ENCODE measurements at regions not wholly inside any gene's neighbourhood (a gene's known extent, or its start where the extent isn't known, plus 50 kb on each side); places are given as distances from the start of the nearest gene placed in this dataset.

DNA sequence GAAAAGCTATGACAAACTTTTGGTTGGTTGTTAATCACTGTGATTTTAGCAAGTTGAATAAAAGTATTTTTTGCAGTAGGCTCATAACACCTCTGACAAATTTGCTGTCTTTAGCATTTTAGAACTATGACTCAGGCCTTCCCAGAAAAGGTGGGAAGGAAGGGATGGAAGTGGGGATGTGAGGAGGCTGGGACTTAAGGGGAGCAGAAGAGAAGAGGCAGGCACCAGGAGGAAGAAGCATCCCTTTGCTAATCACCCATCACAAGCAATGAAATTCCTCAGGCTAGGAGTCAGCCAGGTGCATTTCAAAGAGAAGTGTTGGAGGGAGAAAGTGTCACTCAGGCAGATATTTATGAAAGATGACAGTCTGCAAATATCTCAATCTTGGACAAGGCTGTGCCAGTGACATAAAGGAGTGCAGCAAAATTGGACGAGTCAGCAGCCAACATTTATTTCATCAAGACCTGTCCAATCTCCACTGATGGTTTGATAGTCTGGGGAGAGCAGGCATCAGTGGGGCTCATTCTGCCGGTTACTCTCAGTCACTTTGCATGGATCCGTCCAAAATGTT, 337.3 kb upstream of the ARRDC4 start:
- TF ChIP-seq EP300 (IDR thresholded peaks at IDR 0.05): no peak
- TF ChIP-seq, protein P1, sequence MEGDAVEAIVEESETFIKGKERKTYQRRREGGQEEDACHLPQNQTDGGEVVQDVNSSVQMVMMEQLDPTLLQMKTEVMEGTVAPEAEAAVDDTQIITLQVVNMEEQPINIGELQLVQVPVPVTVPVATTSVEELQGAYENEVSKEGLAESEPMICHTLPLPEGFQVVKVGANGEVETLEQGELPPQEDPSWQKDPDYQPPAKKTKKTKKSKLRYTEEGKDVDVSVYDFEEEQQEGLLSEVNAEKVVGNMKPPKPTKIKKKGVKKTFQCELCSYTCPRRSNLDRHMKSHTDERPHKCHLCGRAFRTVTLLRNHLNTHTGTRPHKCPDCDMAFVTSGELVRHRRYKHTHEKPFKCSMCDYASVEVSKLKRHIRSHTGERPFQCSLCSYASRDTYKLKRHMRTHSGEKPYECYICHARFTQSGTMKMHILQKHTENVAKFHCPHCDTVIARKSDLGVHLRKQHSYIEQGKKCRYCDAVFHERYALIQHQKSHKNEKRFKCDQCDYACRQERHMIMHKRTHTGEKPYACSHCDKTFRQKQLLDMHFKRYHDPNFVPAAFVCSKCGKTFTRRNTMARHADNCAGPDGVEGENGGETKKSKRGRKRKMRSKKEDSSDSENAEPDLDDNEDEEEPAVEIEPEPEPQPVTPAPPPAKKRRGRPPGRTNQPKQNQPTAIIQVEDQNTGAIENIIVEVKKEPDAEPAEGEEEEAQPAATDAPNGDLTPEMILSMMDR (IDR thresholded peaks at IDR 0.05): no peak
- TF ChIP-seq POLR2A (IDR thresholded peaks at IDR 0.05): no peak
- no peaks in the 10 kb centered on the region for H3K36me3 ChIP-seq
- H3K4me1 ChIP-seq: no peaks in the 10 kb centered on the region
- H3K27ac ChIP-seq: no peak overlapping the region
- H3K27me3 ChIP-seq: no peaks in the 10 kb centered on the region
- DNase-seq (ENCODE audit: low spot score in 2 of 2): no peak
- H3K9me3 ChIP-seq: no peaks in the 10 kb centered on the region
- no peak overlapping the region for H3K4me3 ChIP-seq
- WGBS, 2 donors: 75 to 78% methylated on average over 3 of the region's 3 CpGs

DNA sequence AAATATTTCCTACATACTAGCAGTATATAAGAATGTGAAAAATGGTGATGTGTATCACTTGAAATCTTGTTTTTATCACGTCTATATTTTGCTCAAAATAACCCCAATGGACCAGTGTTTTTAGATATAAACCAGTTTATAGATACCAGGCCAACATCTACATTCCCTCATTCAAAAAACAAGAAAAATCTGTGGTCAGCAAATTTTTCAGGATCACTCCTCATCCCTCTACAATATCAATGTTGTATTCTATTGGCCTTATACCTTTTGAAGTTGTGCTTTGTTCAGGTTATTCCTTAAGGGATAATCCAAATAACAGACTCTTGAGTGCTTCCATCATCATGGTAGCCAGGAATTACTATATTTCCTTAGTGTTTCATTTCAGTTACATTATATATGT, 332.9 kb upstream of the ARRDC4 start:
- WGBS, 2 donors: 26 to 39% methylated on average over 1 of the region's 1 CpG
- Histone ChIP-seq H3K27ac (no peak overlapping the region), H3K9me3 (no peaks in the 10 kb centered on the region), H3K27me3 (no peaks in the 10 kb centered on the region), H3K4me3 (no peak overlapping the region), H3K36me3 (no peaks in the 10 kb centered on the region), H3K4me1 (no peaks in the 10 kb centered on the region)
- DNase-seq (ENCODE audit: low spot score in 2 of 2): no peak
- TF ChIP-seq POLR2A (IDR thresholded peaks at IDR 0.05) (no peak), EP300 (IDR thresholded peaks at IDR 0.05) (no peak)
- TF ChIP-seq, protein P1 (IDR thresholded peaks at IDR 0.05): no peak

DNA sequence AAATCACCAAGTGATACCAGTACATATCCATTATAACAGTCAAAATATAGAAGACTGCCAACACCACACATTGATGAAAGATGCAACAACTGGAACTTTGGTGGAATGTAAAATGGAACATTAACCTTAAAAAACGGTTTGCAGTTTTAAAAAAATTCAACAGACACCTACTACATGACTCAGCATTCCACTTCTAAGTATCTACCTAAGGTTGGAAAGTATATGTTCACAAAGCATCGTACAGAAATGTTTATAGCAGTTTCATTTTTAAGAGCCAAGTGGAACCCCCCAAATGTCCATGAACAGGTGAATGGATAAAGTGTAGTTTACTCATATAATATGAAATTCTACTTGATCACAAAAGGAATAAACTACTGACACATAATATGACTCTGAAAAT, 314.7 kb upstream of the ARRDC4 start:
- Histone ChIP-seq H3K9me3 (no peaks in the 10 kb centered on the region), H3K4me1 (no peaks in the 10 kb centered on the region), H3K4me3 (no peak overlapping the region), H3K27me3 (no peaks in the 10 kb centered on the region), H3K36me3 (no peaks in the 10 kb centered on the region), H3K27ac (no peak overlapping the region)
- no peak for DNase-seq (ENCODE audit: low spot score in 2 of 2)
- TF ChIP-seq EP300 (IDR thresholded peaks at IDR 0.05) (no peak), POLR2A (IDR thresholded peaks at IDR 0.05) (no peak)
- TF ChIP-seq, protein P1 (IDR thresholded peaks at IDR 0.05): no peak
- 61 to 81% methylated on average over 2 of the region's 2 CpGs for WGBS, 2 donors

DNA sequence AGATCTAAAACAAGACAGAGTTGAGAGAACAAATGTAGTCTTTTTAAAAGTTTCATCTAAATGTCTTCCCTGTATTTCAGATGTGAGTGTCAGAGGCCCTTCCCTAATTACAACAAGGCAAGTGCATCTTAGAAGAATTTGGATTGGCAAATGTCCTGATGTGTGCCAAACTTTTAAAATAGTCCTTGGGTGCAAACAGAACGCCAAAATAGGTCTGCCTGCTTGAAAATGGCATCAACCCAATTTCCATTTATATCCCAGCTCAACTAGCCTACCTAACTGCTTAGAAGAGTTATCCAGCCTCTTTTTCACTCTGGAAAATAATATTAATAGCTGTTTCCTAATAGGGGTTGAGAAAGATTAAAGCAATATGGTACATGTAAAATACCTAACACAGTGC, 311.8 kb upstream of the ARRDC4 start:
- no peaks in the 10 kb centered on the region for H3K9me3 ChIP-seq
- H3K27ac ChIP-seq: no peak overlapping the region
- peaks cover 0 to 10% (median 0%) of the 10 kb centered on the region in 4 donors for H3K4me1 ChIP-seq
- peaks cover 0 to 7% of the 10 kb centered on the region in 2 donors for H3K27me3 ChIP-seq
- 69 to 79% methylated on average over 1 of the region's 1 CpG for WGBS, 2 donors
- DNase-seq (ENCODE audit: low spot score in 2 of 2): no peak
- H3K4me3 ChIP-seq: no peak overlapping the region
- H3K36me3 ChIP-seq: no peaks in the 10 kb centered on the region
- TF ChIP-seq POLR2A (IDR thresholded peaks at IDR 0.05) (no peak), EP300 (IDR thresholded peaks at IDR 0.05) (no peak)
- TF ChIP-seq, protein P1 (IDR thresholded peaks at IDR 0.05): no peak

DNA sequence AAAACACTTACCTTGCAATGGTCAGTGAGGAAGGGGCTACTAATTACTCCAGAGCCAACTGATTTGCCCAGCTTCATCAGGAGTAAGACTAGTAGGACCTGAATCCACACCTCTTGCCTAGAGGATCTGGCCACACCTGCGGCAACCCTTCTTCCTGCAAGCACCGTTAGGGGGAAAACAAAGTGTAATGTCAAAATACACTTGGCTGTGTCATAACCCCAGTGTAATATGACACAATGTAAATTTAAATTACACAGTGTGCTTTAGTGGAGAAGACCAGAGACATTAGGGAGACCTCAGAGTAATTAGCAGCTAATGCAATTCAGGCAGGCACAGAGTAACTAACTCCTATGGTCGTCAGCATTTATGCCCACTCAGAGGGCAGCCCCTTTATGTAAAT, 308.5 kb upstream of the ARRDC4 start:
- Histone ChIP-seq H3K9me3 (no peaks in the 10 kb centered on the region), H3K27me3 (peaks cover 0 to 7% of the 10 kb centered on the region in 2 donors), H3K36me3 (no peaks in the 10 kb centered on the region), H3K4me3 (no peak overlapping the region), H3K27ac (no peak overlapping the region), H3K4me1 (peaks cover 0 to 18% (median 0%) of the 10 kb centered on the region in 4 donors)
- DNase-seq (ENCODE audit: low spot score in 2 of 2): no peak
- TF ChIP-seq, protein P1 (IDR thresholded peaks at IDR 0.05): no peak
- TF ChIP-seq POLR2A (IDR thresholded peaks at IDR 0.05): no peak
- no peak for TF ChIP-seq EP300 (IDR thresholded peaks at IDR 0.05)
- 50 to 51% methylated on average over 3 of the region's 3 CpGs for WGBS, 2 donors

All from tibial nerve (tissue), 4 donors.